ENCODE measurements at regions not wholly inside any gene's neighbourhood (a gene's known extent, or its start where the extent isn't known, plus 50 kb on each side); places are given as distances from the start of the nearest gene placed in this dataset.

- Histone ChIP-seq H3K27me3 (replicated peaks; ENCODE audit: control insufficient read depth, insufficient read depth, low read length) (no peaks in the 10 kb centered on the region), H3K36me3 (ENCODE audit: control insufficient read depth, insufficient read depth, low read length) (no peaks in the 10 kb centered on the region), H3K4me3 (replicated peaks; ENCODE audit: low read depth, low read length) (no peak overlapping the region)
- TF ChIP-seq CTCF (IDR thresholded peaks at IDR 0.05; ENCODE audit: insufficient read depth, low read length, poor library complexity, severe bottlenecking): no peak
- no peak for DNase-seq (ENCODE audit: extremely low read depth, insufficient read length)
These were observed 213.3 kb upstream of the OSR1 start for GRCh38 chr2:19571773-19572172.

- no peak for TF ChIP-seq CTCF (IDR thresholded peaks at IDR 0.05; ENCODE audit: insufficient read depth, low read length, poor library complexity, severe bottlenecking)
- no peaks in the 10 kb centered on the region for H3K27me3 ChIP-seq (replicated peaks; ENCODE audit: control insufficient read depth, insufficient read depth, low read length)
- H3K4me3 ChIP-seq (replicated peaks; ENCODE audit: low read depth, low read length): no peak overlapping the region
- H3K36me3 ChIP-seq (ENCODE audit: control insufficient read depth, insufficient read depth, low read length): no peaks in the 10 kb centered on the region
- DNase-seq (ENCODE audit: extremely low read depth, insufficient read length): no peak
These were observed 210.9 kb upstream of the OSR1 start for GRCh38 chr2:19569300-19569791.

GRCh38 chr2:19568809-19569208, 210.4 kb upstream of the OSR1 start:
- DNase-seq (ENCODE audit: extremely low read depth, insufficient read length): no peak
- Histone ChIP-seq H3K27me3 (replicated peaks; ENCODE audit: control insufficient read depth, insufficient read depth, low read length) (no peaks in the 10 kb centered on the region), H3K36me3 (ENCODE audit: control insufficient read depth, insufficient read depth, low read length) (no peaks in the 10 kb centered on the region), H3K4me3 (replicated peaks; ENCODE audit: low read depth, low read length) (no peak overlapping the region)
- TF ChIP-seq CTCF (IDR thresholded peaks at IDR 0.05; ENCODE audit: insufficient read depth, low read length, poor library complexity, severe bottlenecking): no peak

GRCh38 chr2:19560785-19561184, 202.4 kb upstream of the OSR1 start:
- no peak overlapping the region for H3K4me3 ChIP-seq (replicated peaks; ENCODE audit: low read depth, low read length)
- H3K27me3 ChIP-seq (replicated peaks; ENCODE audit: control insufficient read depth, insufficient read depth, low read length): no peaks in the 10 kb centered on the region; the same call in 1 of the 2 replicates
- DNase-seq (ENCODE audit: extremely low read depth, insufficient read length): no peak
- H3K36me3 ChIP-seq (ENCODE audit: control insufficient read depth, insufficient read depth, low read length): no peaks in the 10 kb centered on the region
- no peak for TF ChIP-seq CTCF (IDR thresholded peaks at IDR 0.05; ENCODE audit: insufficient read depth, low read length, poor library complexity, severe bottlenecking)

GRCh38 chr2:19559596-19560240, 201.3 kb upstream of the OSR1 start:
- no peak for TF ChIP-seq CTCF (IDR thresholded peaks at IDR 0.05; ENCODE audit: insufficient read depth, low read length, poor library complexity, severe bottlenecking)
- DNase-seq (ENCODE audit: extremely low read depth, insufficient read length): no peak

GRCh38 chr2:19556648-19557047, 198.2 kb upstream of the OSR1 start:
- DNase-seq (ENCODE audit: extremely low read depth, insufficient read length): no peak
- Histone ChIP-seq H3K36me3 (ENCODE audit: control insufficient read depth, insufficient read depth, low read length) (no peaks in the 10 kb centered on the region), H3K4me3 (replicated peaks; ENCODE audit: low read depth, low read length) (no peak overlapping the region), H3K27me3 (replicated peaks; ENCODE audit: control insufficient read depth, insufficient read depth, low read length) (no peaks in the 10 kb centered on the region)
- TF ChIP-seq CTCF (IDR thresholded peaks at IDR 0.05; ENCODE audit: insufficient read depth, low read length, poor library complexity, severe bottlenecking): no peak

More at GRCh38 chr2:19559596-19560240, 201.3 kb upstream of the OSR1 start:
- no peaks in the 10 kb centered on the region for H3K36me3 ChIP-seq (ENCODE audit: control insufficient read depth, insufficient read depth, low read length)
- H3K4me3 ChIP-seq (replicated peaks; ENCODE audit: low read depth, low read length): no peak overlapping the region
- H3K27me3 ChIP-seq (replicated peaks; ENCODE audit: control insufficient read depth, insufficient read depth, low read length): no peaks in the 10 kb centered on the region; the same call in 1 of the 2 replicates
